OCI-LY7 (cell line): ENCODE measurements at regions not wholly inside any gene's neighbourhood (a gene's known extent, or its start where the extent isn't known, plus 50 kb on each side); places are given as distances from the start of the nearest gene placed in this dataset.
A peak's percentile ranks its signal among the peaks of the same experiment; 100 is the strongest.

Experiments used
- BruUV-seq: library from RNA; stranded (reverse); fragments of 400-500 nt; replicated peaks from 2 replicates; lab custom pipeline; 2021; lab: Mats Ljungman, UMichigan
- CTCF ChIA-PET: fragments of 300-600 bp; sonication (Branson Sonifier 250); formaldehyde crosslinking; loops from one replicate; lab custom pipeline; 2022; ENCODE audit warnings: antibody characterized with exemption; ENCODE audit not compliant: unreplicated experiment; lab: Charles Lee
- POLR2A ChIA-PET: fragments of 300-600 bp; sonication (Branson Sonifier 250); formaldehyde crosslinking; loops from one replicate; lab custom pipeline; 2022; ENCODE audit warnings: antibody characterized with exemption; lab: Charles Lee
- DNase-seq: peaks from one replicate; pipeline ENCODE4 v3.0.0-alpha.2; 2015; ENCODE audit warnings: low spot score
- H2AFZ ChIP-seq: fragments of 200-600 bp; sonication (generic), shearing (Covaris generic); 2 replicates; pipeline ENCODE4 v1.6.1; 2014; ENCODE audit warnings: mild to moderate bottlenecking, antibody characterized with exemption, low read length, moderate library complexity
- H3K27ac ChIP-seq: fragments of 200-600 bp; sonication (generic); 2 replicates; pipeline ENCODE4 v1.5.1; 2014; ENCODE audit warnings: mixed run types, low read depth, mild to moderate bottlenecking, moderate library complexity, low read length, inconsistent platforms; ENCODE audit not compliant: poor library complexity, severe bottlenecking
- H3K36me3 ChIP-seq: fragments of 200-600 bp; sonication (generic); 2 replicates; pipeline ENCODE4 v1.6.1; 2014; ENCODE audit warnings: mild to moderate bottlenecking, antibody characterized with exemption, low read length, moderate library complexity, mixed read lengths; ENCODE audit not compliant: insufficient read depth
- H3K4me1 ChIP-seq: fragments of 200-600 bp; sonication (generic); 2 replicates; pipeline ENCODE4 v1.5.1; 2014; ENCODE audit warnings: mild to moderate bottlenecking, low read length; ENCODE audit not compliant: insufficient read depth, poor library complexity, severe bottlenecking
- H3K4me2 ChIP-seq: fragments of 200-600 bp; sonication (generic); 2 replicates; pipeline ENCODE4 v1.6.1; 2014; ENCODE audit warnings: mild to moderate bottlenecking, low read length
- H3K4me3 ChIP-seq: fragments of 200-600 bp; sonication (generic); 2 replicates; pipeline ENCODE4 v1.5.1; 2014; ENCODE audit warnings: mild to moderate bottlenecking, low read depth, low read length; ENCODE audit not compliant: poor library complexity, severe bottlenecking
- H3K79me2 ChIP-seq: fragments of 200-600 bp; sonication (generic); 2 replicates; pipeline ENCODE4 v1.6.1; 2016; ENCODE audit warnings: low read depth, mild to moderate bottlenecking, low read length, moderate library complexity, mixed read lengths; ENCODE audit not compliant: insufficient read depth
- H3K9me2 ChIP-seq: fragments of 200-600 bp; sonication (generic); 2 replicates; pipeline ENCODE4 v1.6.1; 2016; ENCODE audit warnings: mild to moderate bottlenecking, low read length, mixed read lengths; ENCODE audit not compliant: insufficient read depth
- H3K9me3 ChIP-seq: fragments of 200-600 bp; sonication (generic); 2 replicates; pipeline ENCODE4 v1.6.1; 2014; ENCODE audit warnings: mild to moderate bottlenecking, mixed run types, low read length, mixed read lengths
- H4K20me1 ChIP-seq: fragments of 200-600 bp; sonication (generic); 2 replicates; pipeline ENCODE4 v1.6.1; 2014; ENCODE audit warnings: mild to moderate bottlenecking, antibody characterized with exemption, low read length, moderate library complexity, mixed read lengths; ENCODE audit not compliant: insufficient read depth
- EZH2phosphoT487 ChIP-seq: fragments of 200-600 bp; sonication (generic); IDR thresholded peaks from 2 replicates; pipeline ENCODE4 v1.6.1; 2018; ENCODE audit warnings: low read depth, borderline replicate concordance, mild to moderate bottlenecking, mixed run types, antibody characterized with exemption, low read length, moderate library complexity, mixed read lengths
- intact Hi-C: fragments of 100-400 bp; cut with micrococcal nuclease; formaldehyde crosslinking; loops from one replicate; pipeline ENCODE4 v1.10.0; 2022; ENCODE audit not compliant: unreplicated experiment
- TF ChIP-seq, protein P1 (sequence below): fragments of 200-600 bp; sonication (generic); conservative IDR thresholded peaks from 2 replicates; pipeline ENCODE4 v1.5.1; 2014; ENCODE audit warnings: mild to moderate bottlenecking, antibody characterized with exemption, low read length, moderate library complexity, mixed read lengths

GRCh38 chr4:174137698-174138097 is 145.8 kb downstream of the FBXO8 start:
- CTCF ChIA-PET, result no interaction called here
- Histone ChIP-seq H3K27ac (no peak overlapping the region), H3K79me2 (no peaks in the 10 kb centered on the region), H2AFZ (no peak overlapping the region), H3K9me3 (no peaks in the 10 kb centered on the region), H4K20me1 (no peaks in the 10 kb centered on the region), H3K4me1 (no peaks in the 10 kb centered on the region), H3K9me2 (no peaks in the 10 kb centered on the region), H3K4me3 (no peak overlapping the region), H3K36me3 (no peaks in the 10 kb centered on the region), H3K4me2 (no peak overlapping the region)
- intact Hi-C loops, result no loop called here
- TF ChIP-seq EZH2phosphoT487, result no peak
- TF ChIP-seq, protein P1, sequence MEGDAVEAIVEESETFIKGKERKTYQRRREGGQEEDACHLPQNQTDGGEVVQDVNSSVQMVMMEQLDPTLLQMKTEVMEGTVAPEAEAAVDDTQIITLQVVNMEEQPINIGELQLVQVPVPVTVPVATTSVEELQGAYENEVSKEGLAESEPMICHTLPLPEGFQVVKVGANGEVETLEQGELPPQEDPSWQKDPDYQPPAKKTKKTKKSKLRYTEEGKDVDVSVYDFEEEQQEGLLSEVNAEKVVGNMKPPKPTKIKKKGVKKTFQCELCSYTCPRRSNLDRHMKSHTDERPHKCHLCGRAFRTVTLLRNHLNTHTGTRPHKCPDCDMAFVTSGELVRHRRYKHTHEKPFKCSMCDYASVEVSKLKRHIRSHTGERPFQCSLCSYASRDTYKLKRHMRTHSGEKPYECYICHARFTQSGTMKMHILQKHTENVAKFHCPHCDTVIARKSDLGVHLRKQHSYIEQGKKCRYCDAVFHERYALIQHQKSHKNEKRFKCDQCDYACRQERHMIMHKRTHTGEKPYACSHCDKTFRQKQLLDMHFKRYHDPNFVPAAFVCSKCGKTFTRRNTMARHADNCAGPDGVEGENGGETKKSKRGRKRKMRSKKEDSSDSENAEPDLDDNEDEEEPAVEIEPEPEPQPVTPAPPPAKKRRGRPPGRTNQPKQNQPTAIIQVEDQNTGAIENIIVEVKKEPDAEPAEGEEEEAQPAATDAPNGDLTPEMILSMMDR, result no peak
- BruUV-seq, result no TSS peak
- POLR2A ChIA-PET, result interaction anchor here (1.4 kb wide), 1 partner anchor 15 kb away, joined by 4 read pairs; no protein-coding TSS in a partner anchor
- no peak for DNase-seq

DNA sequence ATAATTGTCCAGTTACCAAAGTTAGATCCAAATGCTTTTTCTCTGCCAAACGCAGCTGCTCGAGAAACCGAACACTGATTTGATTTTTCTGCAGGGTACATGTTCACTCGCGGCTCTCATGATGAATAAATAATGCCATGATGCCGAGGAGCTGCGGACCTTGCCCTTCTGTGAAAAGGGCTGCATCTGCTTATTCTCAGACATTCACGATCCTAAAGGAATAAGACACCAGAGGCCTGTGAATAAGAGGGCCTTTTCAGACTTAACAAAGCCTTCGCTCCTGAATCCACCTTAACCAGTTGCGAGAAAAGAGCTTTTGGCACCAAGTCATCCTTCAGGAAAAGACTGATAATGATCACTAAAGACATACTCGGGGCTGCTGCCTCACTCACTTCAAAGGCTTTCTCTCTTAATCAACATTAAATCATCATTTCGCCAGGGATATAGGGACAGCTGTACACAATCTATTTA is 147.5 kb downstream of the FBXO8 start:
- H3K27ac ChIP-seq, result no peak overlapping the region
- no peak overlapping the region for H3K4me3 ChIP-seq
- intact Hi-C loops, result no loop called here
- H3K79me2 ChIP-seq, result no peaks in the 10 kb centered on the region
- no peaks in the 10 kb centered on the region for H3K9me2 ChIP-seq
- ChIA-PET CTCF (no interaction called here), POLR2A (interaction anchor here (0.7 kb wide), 1 partner anchor 423 kb away, joined by 3 read pairs; no protein-coding TSS in a partner anchor)
- peak overlapping the region; percentile 17; the same call in 1 of the 2 replicates for H2AFZ ChIP-seq
- H3K36me3 ChIP-seq, result no peaks in the 10 kb centered on the region
- H3K4me2 ChIP-seq, result peak overlapping the region; percentile 17; the same call in 1 of the 2 replicates
- H3K9me3 ChIP-seq, result no peaks in the 10 kb centered on the region
- no peaks in the 10 kb centered on the region for H4K20me1 ChIP-seq
- H3K4me1 ChIP-seq, result no peaks in the 10 kb centered on the region
- TF ChIP-seq, protein P1, result no peak
- no peak for TF ChIP-seq EZH2phosphoT487
- no peak for DNase-seq
- BruUV-seq, result no TSS peak

DNA sequence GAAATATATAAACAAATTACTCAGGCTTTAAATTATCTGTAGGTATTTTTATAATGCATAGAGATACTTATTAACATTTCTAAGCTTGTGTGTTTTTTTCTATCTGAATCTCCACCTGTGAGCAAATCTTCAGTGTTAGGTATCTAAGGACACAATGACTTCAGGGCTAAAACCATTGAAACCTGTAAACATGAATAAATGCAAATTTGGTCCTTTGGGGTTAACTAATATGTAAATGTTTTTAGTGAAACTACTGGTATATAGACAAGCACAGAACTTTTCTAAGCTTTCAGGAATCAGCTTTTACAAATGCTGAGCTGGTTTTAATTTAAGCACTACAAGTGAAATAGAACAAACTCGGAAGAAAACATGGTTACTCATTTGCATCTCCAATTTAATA is 147.9 kb downstream of the FBXO8 start:
- DNase-seq, result no peak
- Histone ChIP-seq H3K4me1 (no peaks in the 10 kb centered on the region), H3K27ac (no peak overlapping the region), H3K4me2 (peak overlapping the region; percentile 17; the same call in 1 of the 2 replicates), H3K4me3 (no peak overlapping the region), H2AFZ (peak overlapping the region; percentile 17; the same call in 1 of the 2 replicates), H3K9me2 (no peaks in the 10 kb centered on the region), H3K36me3 (no peaks in the 10 kb centered on the region), H4K20me1 (no peaks in the 10 kb centered on the region), H3K79me2 (no peaks in the 10 kb centered on the region), H3K9me3 (no peaks in the 10 kb centered on the region)
- CTCF ChIA-PET, result no interaction called here
- TF ChIP-seq, protein P1, result no peak
- no peak for TF ChIP-seq EZH2phosphoT487
- BruUV-seq, result no TSS peak
- POLR2A ChIA-PET, result no interaction called here
- intact Hi-C loops, result no loop called here
